CD4-positive, CD25-positive, alpha-beta regulatory T cell (primary cell): ENCODE measurements at regions not wholly inside any gene's neighbourhood (a gene's known extent, or its start where the extent isn't known, plus 50 kb on each side); places are given as distances from the start of the nearest gene placed in this dataset.
A peak's percentile ranks its signal among the peaks of the same experiment; 100 is the strongest.

Source experiments
- ATAC-seq, 2 donors: fragments of 150-1000 bp; cut with Tn5 transposase; one replicate each; pipeline ENCODE4 v1.10.0; 2021; ENCODE audit warnings: low read depth in 2 of 2, moderate number of reproducible peaks in 2 of 2, moderate library complexity in 1 of 2
- DNase-seq, 3 donors: peaks; one replicate each; pipeline versions ENCODE4 v3.0.0 to v3.0.0-alpha.2; 2012 to 2022; ENCODE audit warnings: mixed read lengths in 1 of 3
- H3K27ac ChIP-seq: one replicate; pipeline ENCODE4 v1.7.0; 2013; ENCODE audit warnings: mild to moderate bottlenecking, low read length; ENCODE audit not compliant: insufficient read depth, poor library complexity, severe bottlenecking
- H3K27me3 ChIP-seq: one replicate; pipeline ENCODE4 v1.7.0; 2013; ENCODE audit warnings: low read length; ENCODE audit not compliant: control insufficient read depth, insufficient read depth
- H3K36me3 ChIP-seq: one replicate; pipeline ENCODE4 v1.7.0; 2013; ENCODE audit warnings: mild to moderate bottlenecking, low read length, moderate library complexity; ENCODE audit not compliant: control insufficient read depth, insufficient read depth
- H3K4me1 ChIP-seq: 2 replicates; pipeline ENCODE4 v1.7.0; 2013; ENCODE audit warnings: mild to moderate bottlenecking, low read length; ENCODE audit not compliant: insufficient read depth, control insufficient read depth, poor library complexity, severe bottlenecking
- H3K4me3 ChIP-seq: one replicate; pipeline ENCODE4 v1.7.0; 2013; ENCODE audit warnings: low read depth, mild to moderate bottlenecking, low read length, moderate library complexity
- H3K9me3 ChIP-seq, 2 experiments: 1 replicate in 1 of 2; 2 replicates in 1 of 2; pipeline ENCODE4 v1.7.0; 2013; ENCODE audit warnings: low read length in 2 of 2, mild to moderate bottlenecking in 1 of 2, moderate library complexity in 1 of 2; ENCODE audit not compliant: control insufficient read depth in 2 of 2
- H3K27ac Mint-ChIP-seq, 3 donors: one replicate each; pipeline ENCODE4 v1.8.0; 2020 to 2022; ENCODE audit warnings: mild to moderate bottlenecking in 3 of 3, mixed read lengths in 3 of 3, moderate library complexity in 2 of 3
- H3K27me3 Mint-ChIP-seq: one replicate; pipeline ENCODE4 v1.8.0; 2022; ENCODE audit warnings: mild to moderate bottlenecking, mixed read lengths
- H3K36me3 Mint-ChIP-seq: one replicate; pipeline ENCODE4 v1.8.0; 2020; ENCODE audit warnings: mixed read lengths
- H3K4me1 Mint-ChIP-seq, 4 donors: one replicate each; pipeline ENCODE4 v1.8.0; 2020 to 2022; ENCODE audit warnings: mixed read lengths in 4 of 4, mild to moderate bottlenecking in 1 of 4
- H3K4me3 Mint-ChIP-seq, 4 donors: one replicate each; pipeline ENCODE4 v1.8.0; 2020 to 2022; ENCODE audit warnings: mild to moderate bottlenecking in 4 of 4, mixed read lengths in 4 of 4, moderate library complexity in 3 of 4
- H3K9me3 Mint-ChIP-seq, 7 donors: one replicate each; pipeline ENCODE4 v1.8.0; 2020 to 2022; ENCODE audit warnings: mixed read lengths in 7 of 7, mild to moderate bottlenecking in 3 of 7, moderate library complexity in 2 of 7

DNA sequence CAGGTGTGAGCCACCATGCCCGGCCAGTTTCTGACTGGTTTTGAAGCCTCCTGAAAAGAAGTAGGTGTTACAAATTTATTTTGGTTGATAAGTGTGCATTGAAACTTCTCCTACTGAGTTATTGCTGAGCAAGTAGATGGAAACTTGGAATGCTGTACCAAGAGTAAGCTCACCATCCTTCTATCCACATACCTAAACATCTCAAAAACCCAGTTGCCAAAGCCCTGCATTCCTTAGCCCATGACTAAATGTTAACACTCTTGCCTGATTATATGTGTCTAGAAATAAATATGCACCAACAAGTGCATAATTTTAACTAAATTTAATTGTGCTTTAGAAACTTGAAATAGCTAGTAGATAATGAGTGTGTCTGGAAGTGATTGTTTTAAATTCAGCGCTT is 357.8 kb downstream of the DUSP6 start:
- Histone ChIP-seq H3K4me3 (no peak overlapping the region), H3K36me3 (no peaks in the 10 kb centered on the region), H3K9me3 (no peaks in the 10 kb centered on the region), H3K27ac (no peak overlapping the region), H3K4me1 (no peaks in the 10 kb centered on the region), H3K27me3 (peaks cover 1% of the 10 kb centered on the region)
- Mint-ChIP-seq H3K36me3 (no peaks in the 10 kb centered on the region), H3K9me3 (no peaks in the 10 kb centered on the region), H3K27ac (no peak overlapping the region), H3K27me3 (peaks cover 6% of the 10 kb centered on the region), H3K4me1 (no peaks in the 10 kb centered on the region), H3K4me3 (no peak overlapping the region)
- DNase-seq (no peak), ATAC-seq (no peak)

DNA sequence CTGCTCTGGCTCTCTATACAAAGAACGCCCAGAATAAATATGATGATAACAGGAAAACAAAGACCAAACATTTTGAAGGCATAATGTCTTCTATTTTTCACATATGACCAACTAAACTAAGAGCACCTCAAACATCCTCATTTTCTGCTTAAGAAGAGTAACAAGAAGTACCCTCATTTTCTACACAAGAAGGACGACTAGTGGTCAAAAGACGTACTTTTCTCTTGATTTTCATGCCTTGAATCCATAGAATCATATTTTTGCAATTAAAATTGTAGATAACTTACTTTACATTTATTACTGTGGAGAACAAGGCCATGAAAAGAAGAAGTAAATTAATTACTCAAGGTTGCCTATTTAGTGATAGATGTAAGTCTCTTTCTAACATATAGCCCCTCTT is 358.6 kb downstream of the DUSP6 start:
- DNase-seq (peak in 1 of 3 donors; percentile 21), ATAC-seq (no peak)
- Histone ChIP-seq H3K4me3 (no peak overlapping the region), H3K27ac (no peak overlapping the region), H3K36me3 (no peaks in the 10 kb centered on the region), H3K27me3 (peaks cover 1% of the 10 kb centered on the region), H3K9me3 (no peaks in the 10 kb centered on the region), H3K4me1 (no peaks in the 10 kb centered on the region)
- H3K4me3 Mint-ChIP-seq, result peak overlapping the region in 1 of 4 donors; percentile 81
- no peak overlapping the region for H3K27ac Mint-ChIP-seq
- no peaks in the 10 kb centered on the region for H3K9me3 Mint-ChIP-seq
- H3K4me1 Mint-ChIP-seq, result no peaks in the 10 kb centered on the region
- H3K27me3 Mint-ChIP-seq, result peaks cover 6% of the 10 kb centered on the region
- no peaks in the 10 kb centered on the region for H3K36me3 Mint-ChIP-seq

DNA sequence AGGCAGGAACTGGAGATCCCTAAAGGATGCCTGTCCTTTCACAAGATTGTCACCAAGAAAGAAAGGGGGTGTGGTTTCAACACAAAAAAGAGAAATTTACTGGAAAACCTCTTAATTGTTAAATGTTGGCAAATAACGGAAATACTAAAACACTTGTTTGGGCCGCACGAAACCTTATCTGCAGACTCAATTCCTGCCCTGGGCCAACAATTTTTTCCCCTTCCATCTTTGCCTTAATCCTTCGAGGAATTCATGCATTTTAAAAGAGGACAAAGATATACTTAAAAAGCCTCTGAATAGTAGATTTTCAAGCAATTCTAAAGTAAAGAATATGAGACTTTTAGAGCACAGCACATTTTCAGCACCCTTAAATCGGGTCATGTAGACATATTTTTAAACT is 366.2 kb downstream of the DUSP6 start:
- no peaks in the 10 kb centered on the region for H3K36me3 Mint-ChIP-seq

DNA sequence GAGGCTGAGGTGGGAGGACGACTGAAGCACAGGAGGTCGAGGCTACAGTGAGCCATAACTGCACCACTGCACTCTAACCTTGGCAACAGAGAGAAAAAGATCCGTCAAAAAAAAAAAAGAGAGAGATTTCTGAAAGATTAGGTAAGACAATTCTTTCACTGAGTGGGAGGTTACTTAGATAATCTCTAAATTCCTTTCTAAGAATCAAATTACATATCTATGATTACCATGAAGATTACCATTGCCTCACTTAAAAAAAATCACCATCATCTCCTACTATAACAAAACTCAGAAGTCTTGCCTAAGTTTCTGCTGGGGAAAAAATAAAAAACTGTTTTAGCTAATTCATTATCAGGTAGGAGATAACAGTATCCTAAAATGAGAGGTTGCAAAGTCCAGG is 366.7 kb downstream of the DUSP6 start:
- H3K36me3 ChIP-seq, result no peaks in the 10 kb centered on the region
- Mint-ChIP-seq H3K4me1 (no peaks in the 10 kb centered on the region), H3K36me3 (no peaks in the 10 kb centered on the region), H3K4me3 (no peak overlapping the region), H3K27me3 (peaks cover 6% of the 10 kb centered on the region), H3K9me3 (no peaks in the 10 kb centered on the region), H3K27ac (no peak overlapping the region)
- no peaks in the 10 kb centered on the region for H3K4me1 ChIP-seq
- ATAC-seq (no peak), DNase-seq (no peak)
- no peaks in the 10 kb centered on the region for H3K9me3 ChIP-seq
- no peak overlapping the region for H3K4me3 ChIP-seq
- no peak overlapping the region for H3K27ac ChIP-seq
- H3K27me3 ChIP-seq, result peaks cover 2% of the 10 kb centered on the region

More for the DNA sequence above, 366.2 kb downstream of the DUSP6 start:
- no peak for DNase-seq
- H3K27ac Mint-ChIP-seq, result no peak overlapping the region
- H3K4me1 Mint-ChIP-seq, result no peaks in the 10 kb centered on the region
- ATAC-seq, result no peak
- H3K9me3 ChIP-seq, result no peaks in the 10 kb centered on the region
- H3K4me1 ChIP-seq, result no peaks in the 10 kb centered on the region
- H3K36me3 ChIP-seq, result no peaks in the 10 kb centered on the region
- H3K27me3 ChIP-seq, result peaks cover 2% of the 10 kb centered on the region
- H3K27ac ChIP-seq, result no peak overlapping the region
- no peaks in the 10 kb centered on the region for H3K9me3 Mint-ChIP-seq
- H3K4me3 Mint-ChIP-seq, result no peak overlapping the region
- no peak overlapping the region for H3K4me3 ChIP-seq
- H3K27me3 Mint-ChIP-seq, result peaks cover 6% of the 10 kb centered on the region

DNA sequence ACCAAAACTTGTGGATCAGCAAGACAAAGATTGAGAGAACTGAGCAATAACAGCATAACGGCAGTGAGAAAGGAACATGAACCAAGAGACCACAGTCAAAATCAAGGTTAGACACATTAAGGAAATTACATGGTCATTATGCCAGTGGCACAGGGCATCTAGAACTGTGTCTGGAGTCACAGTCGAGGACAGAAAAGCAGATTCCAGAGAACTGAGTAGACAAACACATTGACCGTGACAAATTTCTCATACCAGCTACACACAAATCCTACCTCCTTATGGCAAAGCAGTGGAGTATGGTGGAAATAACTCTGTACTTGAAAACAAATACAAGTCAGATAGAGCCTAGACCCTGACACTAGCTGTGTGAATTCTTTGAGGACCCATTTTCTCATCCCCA is 367.3 kb downstream of the DUSP6 start:
- Mint-ChIP-seq H3K4me1 (no peaks in the 10 kb centered on the region), H3K4me3 (no peak overlapping the region), H3K27ac (no peak overlapping the region), H3K36me3 (no peaks in the 10 kb centered on the region), H3K27me3 (peaks cover 6% of the 10 kb centered on the region), H3K9me3 (no peaks in the 10 kb centered on the region)
- H3K36me3 ChIP-seq, result no peaks in the 10 kb centered on the region
- DNase-seq (no peak), ATAC-seq (no peak)
- H3K9me3 ChIP-seq, result no peaks in the 10 kb centered on the region
- H3K4me1 ChIP-seq, result no peaks in the 10 kb centered on the region
- no peak overlapping the region for H3K27ac ChIP-seq
- H3K4me3 ChIP-seq, result no peak overlapping the region
- H3K27me3 ChIP-seq, result peaks cover 4% of the 10 kb centered on the region

DNA sequence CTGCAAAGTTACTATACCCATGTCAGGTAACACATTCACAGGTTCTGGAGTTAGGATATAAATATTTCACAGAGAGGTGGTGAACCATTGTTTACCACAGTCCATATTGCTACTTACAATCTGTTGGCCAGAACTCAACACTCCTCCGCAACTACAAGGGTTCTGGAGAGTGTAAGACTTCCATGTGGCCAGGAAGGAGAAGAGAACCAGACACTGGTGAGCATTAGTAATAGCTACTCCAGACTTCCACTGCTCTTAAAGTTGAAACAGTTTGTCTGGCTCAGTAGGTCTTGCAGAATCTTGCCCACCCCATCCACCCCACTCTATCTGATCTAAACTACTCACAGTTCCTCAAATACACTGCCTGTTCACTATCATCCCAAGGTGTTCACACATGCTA is 369.6 kb downstream of the DUSP6 start:
- Histone ChIP-seq H3K27ac (no peak overlapping the region), H3K36me3 (no peaks in the 10 kb centered on the region), H3K4me1 (no peaks in the 10 kb centered on the region), H3K4me3 (no peak overlapping the region), H3K27me3 (peaks cover 5% of the 10 kb centered on the region), H3K9me3 (no peaks in the 10 kb centered on the region)
- DNase-seq (no peak), ATAC-seq (no peak)
- Mint-ChIP-seq H3K4me3 (no peak overlapping the region), H3K27me3 (peaks cover 6% of the 10 kb centered on the region), H3K36me3 (no peaks in the 10 kb centered on the region), H3K4me1 (no peaks in the 10 kb centered on the region), H3K27ac (peak overlapping the region in 1 of 3 donors; percentile 54), H3K9me3 (no peaks in the 10 kb centered on the region)

DNA sequence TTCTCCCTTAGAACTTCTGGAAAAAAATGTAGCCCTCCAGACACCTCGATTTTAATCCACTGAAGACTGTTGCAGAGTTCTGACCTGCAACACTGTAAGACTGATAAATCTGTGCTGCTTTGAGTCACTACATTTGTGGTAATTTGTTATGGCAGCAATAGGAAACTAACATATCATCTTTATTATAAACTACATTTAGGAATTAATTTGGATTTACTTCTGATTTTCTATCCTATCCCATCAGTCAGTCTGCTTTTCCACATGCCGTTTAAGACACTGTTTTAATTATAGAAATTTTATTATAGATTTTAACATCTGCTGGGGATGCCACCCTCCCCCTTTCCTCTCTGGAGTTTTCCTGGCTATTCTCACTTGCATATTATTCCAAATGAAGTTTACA is 375.2 kb downstream of the DUSP6 start:
- DNase-seq (no peak), ATAC-seq (no peak)
- no peak overlapping the region for H3K27ac Mint-ChIP-seq
- Histone ChIP-seq H3K36me3 (no peaks in the 10 kb centered on the region), H3K27me3 (peaks cover 5% of the 10 kb centered on the region), H3K4me3 (no peak overlapping the region), H3K27ac (no peak overlapping the region), H3K9me3 (no peaks in the 10 kb centered on the region), H3K4me1 (no peaks in the 10 kb centered on the region)
- no peak overlapping the region for H3K4me3 Mint-ChIP-seq
- no peaks in the 10 kb centered on the region for H3K36me3 Mint-ChIP-seq
- H3K27me3 Mint-ChIP-seq, result peaks cover 11% of the 10 kb centered on the region
- H3K4me1 Mint-ChIP-seq, result no peaks in the 10 kb centered on the region
- no peaks in the 10 kb centered on the region for H3K9me3 Mint-ChIP-seq

DNA sequence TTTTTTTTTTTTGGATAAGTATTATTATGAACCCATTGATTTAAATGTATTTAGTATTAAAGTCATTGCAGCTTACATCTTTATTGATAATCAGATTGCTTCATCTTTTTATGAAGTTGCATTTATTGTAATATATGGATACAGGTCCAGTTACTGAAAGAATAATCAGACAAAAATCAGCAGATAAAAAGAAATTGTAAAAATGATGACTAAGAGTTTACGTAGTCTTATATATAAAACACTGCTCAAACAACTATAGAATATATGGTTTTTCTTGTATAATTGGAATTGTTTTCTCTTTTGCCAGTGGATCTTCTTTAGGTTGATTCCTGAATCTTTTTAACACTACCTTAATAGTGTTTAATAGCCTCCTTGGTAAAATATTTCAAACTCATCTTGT is 378.3 kb downstream of the DUSP6 start:
- no peaks in the 10 kb centered on the region for H3K4me1 Mint-ChIP-seq
- Histone ChIP-seq H3K4me3 (no peak overlapping the region), H3K27ac (no peak overlapping the region), H3K36me3 (no peaks in the 10 kb centered on the region), H3K27me3 (peaks cover 3% of the 10 kb centered on the region), H3K4me1 (no peaks in the 10 kb centered on the region), H3K9me3 (no peaks in the 10 kb centered on the region)
- ATAC-seq, result no peak
- no peak for DNase-seq
- H3K27ac Mint-ChIP-seq, result no peak overlapping the region
- no peak overlapping the region for H3K4me3 Mint-ChIP-seq
- H3K27me3 Mint-ChIP-seq, result peaks cover 11% of the 10 kb centered on the region
- H3K9me3 Mint-ChIP-seq, result peaks cover 0 to 1% (median 0%) of the 10 kb centered on the region in 7 donors
- no peaks in the 10 kb centered on the region for H3K36me3 Mint-ChIP-seq
